ENCODE measurements at regions not wholly inside any gene's neighbourhood (a gene's known extent, or its start where the extent isn't known, plus 50 kb on each side); places are given as distances from the start of the nearest gene placed in this dataset.

- no peak for DNase-seq
Observed at GRCh38 chr2:104340162-104340561, 513.8 kb upstream of the POU3F3 start.

- DNase-seq: no peak
Observed at GRCh38 chr2:104340879-104341828, 512.8 kb upstream of the POU3F3 start.

DNA sequence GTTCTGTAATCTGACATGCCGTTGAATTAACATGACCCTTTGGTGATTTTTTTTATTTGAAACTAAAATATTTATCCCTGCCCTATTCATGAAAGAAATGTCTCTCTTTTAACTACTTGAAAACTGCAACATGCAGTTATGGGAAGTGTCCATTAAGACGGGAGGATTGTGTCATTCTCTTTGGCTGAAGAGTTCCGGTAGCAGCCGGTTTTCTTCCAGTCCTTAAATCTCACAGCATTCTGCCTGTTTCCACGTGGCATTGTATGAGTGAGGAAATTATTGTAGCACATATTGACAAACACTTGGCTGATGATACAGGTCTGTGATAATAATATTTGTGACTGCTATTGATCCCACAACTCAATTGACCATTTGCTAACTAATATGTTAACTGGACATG is 509.6 kb upstream of the POU3F3 start:
- DNase-seq: no peak

DNA sequence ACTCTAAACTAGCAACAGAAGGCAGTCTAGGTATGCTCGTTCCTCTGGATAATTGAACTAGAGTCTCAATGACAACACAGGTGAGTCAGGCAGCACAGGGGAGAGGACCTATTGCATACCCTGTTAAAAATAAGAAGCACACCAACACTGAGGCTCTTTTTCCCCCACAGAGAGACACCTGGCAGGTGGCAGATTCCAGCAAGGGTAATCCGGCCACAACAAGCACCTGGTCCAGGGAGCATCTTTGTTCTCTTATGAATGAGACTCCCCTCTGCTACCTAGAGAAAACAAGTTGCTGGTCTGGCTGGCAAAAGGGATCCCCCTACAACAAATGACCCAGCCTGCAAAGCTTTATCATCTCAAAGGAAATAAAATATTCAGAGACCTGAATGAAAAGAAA is 508.9 kb upstream of the POU3F3 start:
- no peak for DNase-seq

DNA sequence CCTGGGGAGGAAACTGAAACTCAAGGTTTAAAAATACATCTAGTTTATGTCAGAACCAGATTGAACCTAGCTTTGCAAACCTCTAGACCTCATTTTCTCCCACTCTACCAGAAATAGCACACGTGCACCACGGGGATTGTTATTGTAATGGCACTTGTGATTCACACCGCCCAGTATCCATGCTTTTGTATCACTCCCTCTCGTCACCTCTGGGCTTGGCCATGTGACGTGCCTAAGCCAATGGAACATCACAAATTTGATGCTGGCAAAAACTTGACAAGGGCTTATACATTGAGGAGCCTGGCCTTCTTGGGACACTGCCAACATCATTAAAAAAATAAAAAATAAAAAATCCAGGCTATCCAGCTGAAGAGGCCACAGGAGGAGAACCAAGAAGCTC is 495.8 kb upstream of the POU3F3 start:
- no peak for DNase-seq

GRCh38 chr2:104361414-104361813 is 492.5 kb upstream of the POU3F3 start:
- DNase-seq: no peak

DNA sequence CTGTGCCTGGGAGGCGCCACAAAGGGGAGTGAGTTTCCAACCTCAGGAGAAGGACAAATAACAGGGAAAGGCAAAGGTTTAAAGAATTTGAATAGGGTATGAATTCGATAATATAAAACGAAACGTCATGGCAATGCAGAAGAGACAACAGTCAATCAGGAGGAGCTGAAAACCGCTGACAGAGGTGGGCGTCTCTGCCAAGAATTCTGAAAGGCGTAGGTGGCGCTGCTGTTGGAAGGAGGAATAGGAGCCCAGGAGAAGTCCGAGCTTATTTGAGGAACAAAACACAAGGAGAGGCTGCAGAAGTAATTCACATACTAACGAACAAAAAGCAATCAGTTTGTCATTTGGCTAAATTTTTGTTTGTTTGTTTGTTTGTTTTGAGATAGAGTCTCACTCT is 485.8 kb upstream of the POU3F3 start:
- no peak for DNase-seq

GRCh38 chr2:104371087-104371781 is 482.7 kb upstream of the POU3F3 start:
- DNase-seq: no peak

DNA sequence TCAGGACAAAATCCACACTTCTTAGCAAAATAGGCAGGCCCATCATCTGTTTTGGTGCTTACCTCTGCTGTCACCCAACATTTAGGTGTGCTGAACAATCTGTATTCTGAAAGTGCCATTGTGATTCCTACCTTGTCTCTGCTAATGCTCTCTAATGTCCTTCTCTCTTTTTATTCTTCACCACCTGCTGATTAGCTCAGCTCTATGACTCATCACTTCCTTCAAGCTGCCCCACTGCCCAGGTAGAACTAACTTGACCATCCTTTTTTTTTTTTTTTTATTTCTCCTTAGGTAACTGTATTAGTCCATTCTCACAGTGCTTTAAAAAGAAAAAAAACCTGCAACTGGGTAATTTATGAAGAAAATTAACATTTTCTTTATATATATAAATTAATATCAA is 478.7 kb upstream of the POU3F3 start:
- DNase-seq: peak; percentile 5

DNA sequence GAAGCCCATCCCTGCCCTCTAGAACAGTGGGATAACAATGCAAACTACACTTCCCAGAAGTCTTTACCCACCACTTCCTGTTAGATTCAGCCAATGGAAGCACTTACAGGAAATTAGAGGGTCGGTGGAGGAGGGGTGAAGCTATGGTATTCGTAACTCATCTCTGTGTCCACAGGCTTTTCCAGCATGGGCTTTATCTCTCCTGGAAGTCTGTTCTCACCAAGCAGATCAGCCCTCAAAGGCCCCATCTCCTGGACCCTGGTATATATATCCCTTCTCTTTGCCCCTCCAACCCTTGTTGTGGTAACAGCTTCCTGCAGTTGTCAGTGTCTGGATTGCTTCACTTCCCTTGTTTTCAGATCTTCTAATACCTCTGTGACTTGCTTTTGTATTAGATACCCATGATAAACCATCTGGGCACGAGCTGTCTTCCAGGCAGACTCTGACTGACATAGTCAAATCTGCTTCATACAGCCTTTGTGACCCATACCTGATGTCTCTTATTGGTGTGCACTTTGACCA is 475.0 kb upstream of the POU3F3 start:
- peak; percentile 54 for DNase-seq

DNA sequence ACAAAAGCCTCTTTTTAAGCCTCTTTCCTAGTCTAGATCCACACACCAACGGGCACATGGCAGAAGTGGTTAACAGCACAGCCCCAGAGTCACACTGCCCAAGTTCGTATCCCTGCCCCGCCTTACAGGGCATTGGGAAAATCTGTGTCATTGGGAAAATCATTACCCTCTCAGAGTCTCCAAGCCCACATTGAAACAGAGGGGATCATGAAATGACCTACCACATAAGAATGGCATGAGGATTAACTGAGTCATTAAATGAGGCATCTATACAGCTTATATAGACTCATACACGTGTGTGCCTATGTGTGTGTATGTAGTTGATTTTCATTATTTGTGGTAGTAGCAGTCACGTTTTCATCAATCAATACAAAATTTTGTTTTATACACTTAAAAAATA is 469.0 kb upstream of the POU3F3 start:
- no peak for DNase-seq

DNA sequence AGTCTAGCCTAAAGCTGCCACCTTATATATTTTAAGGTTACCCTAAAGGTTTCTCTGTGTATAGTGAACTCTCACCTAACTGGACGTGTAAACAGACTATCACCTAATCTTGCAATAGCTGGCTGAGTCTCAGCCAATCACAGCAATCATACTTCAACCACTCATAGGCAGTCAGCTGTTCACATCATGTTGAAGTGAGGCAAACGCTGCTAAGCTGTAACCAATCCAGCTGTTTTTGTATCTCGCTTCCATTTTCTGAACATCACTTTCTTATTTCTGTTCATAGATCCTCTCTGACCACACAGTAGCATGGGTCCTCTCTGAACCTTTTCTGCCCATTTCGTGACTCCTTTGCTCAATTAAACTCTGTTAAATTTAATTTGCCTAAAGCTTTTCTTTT is 468.2 kb upstream of the POU3F3 start:
- no peak for DNase-seq

- no peak for DNase-seq
Observed at GRCh38 chr2:104388296-104388695, 465.6 kb upstream of the POU3F3 start.

- no peak for DNase-seq
Observed at GRCh38 chr2:104402825-104403224, 451.1 kb upstream of the POU3F3 start.

- no peak for DNase-seq
Observed at GRCh38 chr2:104404526-104404925, 449.4 kb upstream of the POU3F3 start.

DNA sequence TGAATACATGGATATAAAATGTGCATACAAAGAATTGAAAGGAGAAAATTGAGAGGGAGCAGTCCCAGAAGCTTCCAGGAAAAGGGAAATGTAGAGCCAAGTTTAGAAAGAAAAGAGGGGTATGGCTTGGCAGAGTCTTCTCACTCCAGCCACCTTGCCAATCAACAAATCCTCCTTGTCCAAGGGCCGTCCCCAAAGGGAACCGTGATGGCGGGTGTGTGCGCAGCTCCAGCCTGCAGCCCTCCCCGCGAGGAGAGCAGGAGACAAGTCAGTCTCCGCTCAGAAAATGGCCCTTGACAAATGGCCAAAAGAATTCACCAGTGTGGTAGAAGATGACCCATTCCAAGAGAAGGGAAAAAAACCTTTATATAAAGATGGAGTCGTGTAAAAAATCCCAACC is 448.3 kb upstream of the POU3F3 start:
- DNase-seq: no peak

DNA sequence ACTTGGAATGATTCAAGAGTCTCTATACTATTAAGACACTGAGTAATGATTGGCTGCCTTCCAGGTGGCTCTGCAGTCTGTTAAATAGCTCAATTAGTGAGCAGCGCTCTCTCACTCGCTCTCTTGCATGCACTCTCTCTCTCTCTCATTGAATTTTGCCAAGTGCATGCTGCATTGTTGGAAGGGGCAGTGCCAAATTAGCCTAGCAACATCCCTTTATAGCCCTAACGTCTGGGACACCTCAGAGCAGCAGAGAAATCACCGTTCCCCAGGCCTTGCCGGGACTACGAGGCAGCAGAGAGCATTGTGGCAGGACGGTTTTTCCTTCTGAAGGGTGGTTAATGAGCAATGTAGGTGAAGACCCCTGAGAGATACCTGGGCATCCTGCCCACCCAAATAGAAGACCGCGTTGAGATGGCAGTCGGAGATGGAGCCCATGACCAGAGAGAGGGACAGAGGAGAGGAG is 447.6 kb upstream of the POU3F3 start:
- peak; percentile 75 for DNase-seq

DNA sequence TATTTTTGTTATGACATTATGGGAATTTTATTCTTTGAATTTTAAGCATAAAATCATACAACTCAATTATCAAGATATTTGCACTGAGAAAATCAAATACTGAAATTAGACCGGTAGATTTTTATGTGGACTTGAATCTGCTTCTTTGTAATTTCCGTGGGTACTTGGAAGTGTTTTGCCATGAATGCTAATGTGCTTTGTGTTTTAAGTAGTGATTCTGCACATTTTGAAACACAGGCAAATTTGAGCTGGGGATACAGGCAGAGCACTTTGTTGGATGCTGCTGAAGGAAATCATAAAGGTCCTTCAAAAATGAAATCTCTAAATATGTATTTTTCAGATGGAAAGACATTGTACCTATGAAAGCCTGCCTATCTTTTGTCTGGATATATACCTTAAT is 446.3 kb upstream of the POU3F3 start:
- no peak for DNase-seq

GRCh38 chr2:104408266-104408665 is 445.6 kb upstream of the POU3F3 start:
- peak; percentile 46 for DNase-seq

GRCh38 chr2:104410136-104410535 is 443.8 kb upstream of the POU3F3 start:
- DNase-seq: no peak

DNA sequence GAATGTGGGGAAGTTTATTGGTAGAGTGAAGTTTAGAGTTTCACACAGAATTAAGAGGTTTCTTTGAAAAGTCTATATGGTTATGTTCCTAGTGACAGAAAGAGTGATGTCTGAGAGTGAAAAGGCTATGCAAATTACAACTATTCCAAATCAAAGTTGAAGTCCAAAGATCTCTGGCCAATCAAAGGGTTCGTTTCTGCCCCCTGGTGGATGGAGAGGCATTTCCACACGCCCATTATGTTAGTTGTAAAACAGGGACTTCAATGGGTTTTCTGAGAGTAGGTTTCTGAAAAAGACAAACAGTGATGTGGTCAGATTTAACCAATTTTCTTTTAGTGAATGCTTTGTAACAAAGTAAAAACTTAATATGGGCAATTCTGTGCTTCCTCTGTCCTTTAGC is 441.5 kb upstream of the POU3F3 start:
- peak; percentile 15 for DNase-seq

- DNase-seq: no peak
Observed at GRCh38 chr2:104413890-104414289, 440.0 kb upstream of the POU3F3 start.

DNA sequence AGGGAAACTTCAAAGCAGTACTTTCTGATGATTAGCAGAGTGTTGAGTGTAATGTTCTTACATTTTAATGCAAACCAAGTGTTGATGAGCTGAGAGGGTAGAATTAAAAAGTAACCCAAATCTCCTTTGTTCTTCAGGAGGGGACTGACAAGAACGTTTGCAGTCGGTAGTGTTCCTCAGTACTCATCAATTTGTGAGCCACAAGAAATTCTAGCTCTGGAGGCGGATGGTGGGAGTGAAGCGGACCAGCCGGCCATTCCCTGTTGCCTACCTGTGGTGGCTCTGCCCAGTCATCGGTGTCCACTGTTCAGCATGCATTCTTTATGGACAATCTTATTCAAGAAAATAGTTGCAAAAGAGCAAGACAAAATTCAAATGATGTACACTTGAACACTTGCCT is 438.6 kb upstream of the POU3F3 start:
- DNase-seq: no peak

Measured in NCI-H69 (cell line).